HPDE6-E6E7 (cell line): ENCODE measurements at regions not wholly inside any gene's neighbourhood (a gene's known extent, or its start where the extent isn't known, plus 50 kb on each side); places are given as distances from the start of the nearest gene placed in this dataset.

Source experiments
- DNase-seq: peaks from one replicate; pipeline ENCODE4 v3.0.0; 2011; ENCODE audit warnings: missing footprints; ENCODE audit errors: extremely low spot score

DNA sequence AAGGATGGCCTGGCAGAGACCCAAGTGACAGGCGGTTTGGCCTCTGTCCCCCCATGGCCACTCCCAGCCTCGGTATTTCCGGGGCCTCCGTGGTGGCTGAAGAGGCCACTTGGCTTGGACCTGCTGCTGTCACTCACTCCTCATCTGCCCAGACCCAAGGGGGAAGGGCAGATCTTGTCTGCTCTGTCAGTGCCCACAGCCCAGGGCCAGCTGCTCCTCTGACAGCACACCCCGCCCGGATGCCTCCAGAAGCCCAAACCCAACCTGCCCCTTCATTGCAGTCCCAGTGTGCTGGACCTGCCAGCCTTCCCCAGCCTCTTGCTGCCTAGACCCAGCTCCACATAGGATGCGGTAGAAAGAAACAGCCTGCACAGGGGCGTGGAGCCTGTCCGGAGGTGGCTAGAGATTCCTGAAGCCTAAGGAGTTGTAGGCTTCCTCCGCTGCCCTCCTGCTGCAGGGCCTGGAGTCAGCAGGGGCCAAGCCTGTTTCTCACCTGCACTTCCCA, 52.0 kb downstream of the MAGEF1 start:
- DNase-seq: no peak

DNA sequence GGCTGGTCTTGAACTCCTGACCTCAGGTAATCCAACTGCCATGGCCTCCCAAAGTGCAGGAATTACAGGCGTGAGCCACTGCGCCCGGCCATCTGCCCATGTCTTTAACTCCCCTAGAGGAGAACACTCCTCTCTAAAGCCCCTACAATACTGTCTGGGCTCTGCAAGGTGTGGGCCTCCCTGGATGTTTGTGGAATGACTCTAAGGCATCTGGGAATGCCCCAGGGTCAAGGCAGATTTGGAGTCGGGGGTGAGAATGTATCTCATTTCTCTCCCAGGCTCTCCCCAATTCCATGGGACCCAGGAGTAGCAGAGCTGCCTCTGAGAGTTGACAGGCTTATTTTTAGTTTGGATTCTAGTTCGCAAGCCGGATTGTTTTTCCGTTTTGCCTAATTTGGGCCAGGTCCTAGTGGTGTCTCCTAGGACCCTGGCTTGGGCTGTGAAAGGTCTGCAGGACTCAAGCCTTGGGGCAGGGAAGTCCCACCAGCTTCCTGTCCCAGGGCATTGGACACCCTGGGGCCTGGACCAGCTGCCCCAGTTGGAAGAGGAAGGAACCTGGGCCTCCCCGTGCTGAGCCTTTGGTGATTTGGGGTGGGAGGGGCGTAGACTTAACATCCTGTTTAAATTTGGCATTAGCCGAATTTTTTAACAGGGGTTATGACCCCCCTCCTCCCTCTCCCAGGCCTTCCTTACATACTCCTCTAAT, 53.5 kb downstream of the MAGEF1 start:
- no peak for DNase-seq

DNA sequence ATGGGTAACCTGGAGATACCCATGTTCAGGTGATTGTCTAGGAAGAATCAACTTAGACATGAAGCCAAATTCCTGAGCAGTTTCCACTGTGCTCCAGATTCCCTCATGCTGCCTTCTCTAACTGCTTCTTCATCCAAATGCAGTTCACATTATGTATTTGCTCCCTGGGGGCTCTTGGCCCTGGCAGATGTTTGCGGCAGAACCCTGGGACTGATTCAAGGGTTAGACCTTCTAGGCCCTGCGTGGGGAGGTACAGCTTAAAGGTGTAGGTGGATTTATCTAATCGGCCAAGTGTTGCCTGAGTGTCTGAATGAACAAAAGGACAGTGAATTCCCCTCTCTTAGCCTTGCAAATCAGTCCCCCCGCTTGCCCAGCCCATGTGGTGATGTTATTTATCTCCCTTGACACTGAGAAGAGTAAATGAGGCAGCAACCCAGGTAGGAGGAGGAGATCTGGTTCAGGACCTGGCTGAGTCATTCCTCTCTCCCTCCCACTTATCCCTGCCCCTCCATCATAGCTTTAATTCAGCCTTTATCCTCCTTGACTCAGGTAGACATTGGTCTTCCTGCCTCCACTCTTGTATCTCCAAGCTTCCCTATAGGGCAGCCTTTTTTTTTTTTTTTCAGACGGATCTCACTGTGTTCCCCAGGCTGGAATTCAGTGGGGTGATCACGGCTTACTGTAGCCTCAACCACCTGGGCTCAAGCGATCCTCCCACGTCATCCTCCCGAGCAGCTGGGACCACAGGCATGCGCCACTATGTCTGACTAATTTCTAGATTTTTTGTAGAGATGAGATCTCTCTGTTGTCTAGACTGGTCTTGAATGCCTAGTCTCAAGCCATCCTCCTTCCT, 54.8 kb downstream of the MAGEF1 start:
- peak; percentile 45 for DNase-seq

DNA sequence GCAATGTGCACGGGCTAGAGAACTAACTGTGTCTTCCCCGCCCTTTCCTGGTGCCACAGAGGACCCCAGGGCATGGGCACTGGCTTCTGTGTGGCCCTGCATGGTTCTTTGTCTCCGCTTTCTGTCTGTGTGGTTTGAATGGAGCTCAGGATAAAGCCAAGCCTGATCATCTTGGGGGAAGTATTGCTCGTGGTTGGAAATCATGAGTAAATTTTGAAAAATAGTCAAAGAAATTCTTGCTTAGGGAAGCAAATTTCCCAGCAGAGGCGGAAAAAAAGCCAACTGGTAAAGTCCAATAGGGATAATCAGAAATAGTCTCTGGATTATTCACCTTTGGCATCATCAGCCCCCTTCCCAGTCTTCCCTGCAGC, 55.4 kb downstream of the MAGEF1 start:
- DNase-seq: no peak

DNA sequence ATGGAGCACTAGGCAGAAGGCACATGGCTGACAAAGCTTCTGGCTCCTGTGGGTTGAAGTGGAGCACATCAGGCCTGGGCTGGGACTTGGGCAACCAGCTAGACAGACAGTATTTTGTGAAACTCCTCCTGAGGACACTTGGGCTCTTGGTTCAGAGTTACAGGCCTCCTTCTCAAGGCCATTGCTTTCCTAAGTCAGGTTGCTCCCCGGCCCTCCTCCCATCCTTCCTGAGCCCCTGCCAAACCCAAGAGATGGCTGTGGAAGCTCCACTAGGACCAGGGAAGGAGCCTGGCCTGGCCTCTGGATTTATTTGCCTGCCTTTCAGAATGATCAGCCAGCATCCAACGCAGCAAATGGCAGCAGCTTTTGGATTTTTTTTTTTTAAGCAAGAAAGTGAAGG, 56.3 kb downstream of the MAGEF1 start:
- no peak for DNase-seq

DNA sequence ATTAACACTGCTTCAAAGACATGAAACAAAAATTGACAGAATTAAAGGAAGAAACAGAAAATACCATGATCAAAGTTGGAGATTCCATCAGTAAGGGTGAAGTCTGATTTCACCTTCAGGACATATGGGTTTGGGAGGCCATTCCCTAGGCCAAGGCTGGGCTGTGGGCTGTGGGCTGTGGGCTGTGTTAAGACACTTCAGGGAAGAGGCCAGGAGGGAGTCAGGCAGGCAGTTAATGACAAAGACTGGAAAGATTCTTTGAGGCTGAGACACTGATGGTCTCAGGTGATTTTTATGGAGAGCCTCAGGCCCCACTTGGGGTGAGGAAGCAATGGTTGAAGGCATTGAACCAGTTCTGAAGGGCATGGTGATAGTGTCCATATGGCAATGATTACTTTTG, 57.5 kb downstream of the MAGEF1 start:
- DNase-seq: no peak

DNA sequence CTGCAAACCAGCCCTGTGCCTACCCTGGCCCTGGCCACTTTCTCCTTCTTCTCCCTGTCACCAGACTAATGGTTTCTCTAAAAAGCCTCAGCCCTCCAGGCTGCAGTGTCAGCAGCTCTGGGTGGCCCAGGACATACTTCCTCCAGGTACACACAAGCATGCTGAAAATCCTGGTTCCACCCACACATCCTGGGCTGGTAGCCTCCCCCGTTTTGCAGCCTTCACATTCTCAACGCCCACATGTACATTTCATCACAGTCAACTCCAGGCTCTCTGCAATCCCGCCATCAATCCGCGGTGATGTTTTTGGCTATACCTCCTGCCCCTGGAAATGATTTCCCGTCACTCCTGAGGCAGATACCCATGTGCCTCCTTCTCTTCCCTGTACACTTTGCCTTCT, 59.4 kb downstream of the MAGEF1 start:
- DNase-seq: peak; percentile 54

DNA sequence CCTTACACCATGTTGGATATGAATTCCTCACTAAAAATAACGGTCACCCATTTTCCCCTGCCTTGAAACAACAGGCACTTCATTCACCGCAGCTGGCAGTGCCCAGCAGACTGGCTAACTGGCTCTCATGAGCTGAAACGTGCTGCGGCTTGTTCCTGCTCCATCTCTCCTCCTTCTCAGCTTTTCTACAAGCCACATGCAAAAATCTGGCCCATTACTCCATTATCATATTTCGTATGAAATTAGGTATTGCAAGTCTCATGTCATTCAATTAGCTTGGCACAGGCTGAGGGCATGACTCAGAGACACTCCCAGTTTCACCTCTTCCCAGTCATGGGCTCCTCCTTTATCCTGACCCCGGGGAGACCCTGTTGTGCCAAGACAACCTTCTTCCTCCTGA, 60.0 kb downstream of the MAGEF1 start:
- DNase-seq: peak; percentile 86

DNA sequence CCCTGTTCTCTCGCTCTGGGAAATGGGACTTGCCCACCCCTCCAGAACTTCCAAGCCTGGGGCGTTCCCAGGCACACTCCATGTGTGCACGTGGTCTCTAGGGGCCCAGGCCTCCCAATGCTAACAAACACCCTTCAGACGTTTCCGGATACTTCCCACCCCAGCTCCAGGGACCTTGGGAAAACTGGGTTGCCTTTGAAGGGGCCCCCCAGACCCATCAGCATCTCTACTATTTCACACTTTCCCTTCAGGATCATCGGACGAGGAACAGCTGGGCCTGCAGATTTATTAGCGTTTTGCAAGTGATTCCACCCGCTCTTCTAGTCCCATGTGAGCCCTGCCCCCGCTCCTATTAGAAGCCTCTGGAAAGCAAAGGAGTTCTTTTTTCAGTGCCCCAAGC, 63.2 kb downstream of the MAGEF1 start:
- no peak for DNase-seq

DNA sequence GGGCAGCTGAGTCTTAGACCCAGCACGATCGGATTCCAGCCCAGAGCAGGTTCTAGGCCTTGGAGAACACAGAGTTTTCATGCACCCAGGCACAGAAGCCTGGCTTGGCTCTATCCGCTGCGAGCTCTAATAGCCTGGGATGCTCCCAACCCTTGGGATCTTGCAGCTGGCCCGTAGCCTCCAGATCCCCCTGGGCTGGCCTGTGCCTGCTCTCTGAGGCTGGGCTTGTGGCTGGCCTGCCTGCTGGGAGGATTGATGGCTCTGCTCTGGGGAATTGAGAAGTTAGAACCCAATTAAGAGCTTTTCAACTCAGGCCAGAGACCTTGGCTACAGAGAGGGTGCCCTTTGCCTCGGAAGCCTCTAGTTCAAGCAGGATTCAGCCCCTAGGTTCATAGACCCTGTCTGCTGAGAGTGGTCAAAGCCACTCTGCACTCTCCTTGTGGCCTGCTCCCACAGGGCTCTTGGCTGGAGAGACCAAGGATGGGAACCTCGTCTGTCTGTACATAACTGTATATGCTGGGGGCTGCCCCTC, 64.4 kb downstream of the MAGEF1 start:
- no peak for DNase-seq

DNA sequence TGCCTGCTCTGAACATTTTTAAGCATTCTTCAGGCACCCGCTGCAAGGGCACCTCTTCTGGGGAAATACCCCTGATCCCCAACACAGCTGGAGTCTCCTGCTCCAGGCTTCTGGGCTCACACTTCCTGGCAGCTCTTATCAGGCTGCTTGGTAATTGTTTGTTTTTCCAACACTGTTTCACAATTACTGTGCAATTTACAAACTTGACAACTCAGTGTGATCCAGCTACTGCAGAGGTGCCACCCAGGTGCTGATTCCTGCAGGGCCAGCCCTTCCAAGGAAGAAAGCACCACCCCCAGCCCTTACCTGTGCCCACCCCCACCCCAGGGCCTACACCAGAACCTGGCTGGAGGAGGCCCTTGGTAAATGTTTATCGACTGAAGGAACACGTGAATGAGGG, 66.5 kb downstream of the MAGEF1 start:
- DNase-seq: no peak

DNA sequence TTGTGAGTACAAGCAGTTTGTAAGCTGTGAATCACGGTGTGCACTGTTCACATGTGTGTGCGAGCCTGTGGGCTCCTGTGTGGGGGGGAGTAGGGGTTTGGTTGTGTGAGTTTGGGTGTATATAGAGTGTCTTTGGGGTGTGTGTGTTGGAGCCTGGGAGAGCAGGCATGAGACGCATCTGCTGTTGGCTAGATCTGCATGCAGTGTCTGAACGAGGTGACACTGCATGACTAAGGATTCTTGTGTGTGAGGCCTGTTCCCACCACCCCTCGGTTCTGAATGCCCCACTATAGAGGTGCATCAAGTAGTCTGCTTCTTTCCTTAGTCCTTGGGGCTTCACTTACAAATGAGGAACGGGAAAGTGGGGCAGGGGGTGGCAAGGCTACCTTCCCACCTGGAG, 68.4 kb downstream of the MAGEF1 start:
- no peak for DNase-seq

DNA sequence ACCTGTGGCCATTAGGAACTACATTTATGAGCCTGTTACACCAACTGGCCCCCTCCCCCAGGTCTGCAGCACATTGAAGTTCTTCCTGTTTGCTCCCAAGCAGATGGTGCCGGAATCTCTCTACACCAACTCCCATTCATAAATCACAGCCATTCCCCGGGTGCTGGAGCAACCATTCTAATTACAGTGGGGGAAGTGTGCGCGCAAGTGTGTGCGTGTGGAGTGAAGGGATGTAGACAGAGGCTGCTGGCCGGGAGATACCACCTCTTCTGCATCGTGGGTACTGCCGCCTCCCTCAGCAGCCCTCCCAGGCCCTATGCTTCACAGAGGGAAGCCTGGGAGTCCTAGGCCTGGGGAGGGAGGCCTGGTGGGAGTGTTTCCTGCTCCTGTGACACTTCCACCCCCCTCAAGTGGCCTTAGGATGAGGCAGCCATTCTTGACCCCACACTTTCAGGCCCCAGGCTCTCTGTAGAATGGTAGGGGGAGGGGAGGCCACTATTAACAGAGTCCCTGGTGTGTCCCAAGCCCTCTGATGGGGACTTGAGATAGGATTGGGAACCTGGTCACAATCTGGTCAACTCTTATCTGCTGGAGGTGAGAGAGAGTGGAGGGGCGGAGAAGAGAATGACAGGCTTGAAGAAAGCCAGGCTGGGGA, 69.1 kb downstream of the MAGEF1 start:
- DNase-seq: no peak

DNA sequence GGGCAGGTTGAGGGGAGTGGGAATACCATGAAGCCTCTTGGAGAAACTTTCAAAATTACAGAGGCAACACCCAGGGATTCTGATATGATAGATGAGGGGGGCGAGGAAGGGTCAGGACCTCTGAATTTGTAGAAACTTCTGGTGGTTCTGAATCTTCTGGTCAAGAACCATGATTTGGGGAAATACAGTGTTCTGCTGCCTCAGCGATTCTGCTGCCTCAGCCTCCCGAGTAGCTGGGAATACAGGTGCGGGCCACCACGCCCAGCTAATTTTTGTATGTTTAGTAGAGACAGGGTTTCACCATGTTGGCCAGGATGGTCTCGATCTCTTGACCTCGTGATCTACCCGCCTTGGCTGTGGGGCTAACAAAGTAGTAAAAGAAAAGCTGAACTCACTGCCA, 70.4 kb downstream of the MAGEF1 start:
- DNase-seq: no peak

DNA sequence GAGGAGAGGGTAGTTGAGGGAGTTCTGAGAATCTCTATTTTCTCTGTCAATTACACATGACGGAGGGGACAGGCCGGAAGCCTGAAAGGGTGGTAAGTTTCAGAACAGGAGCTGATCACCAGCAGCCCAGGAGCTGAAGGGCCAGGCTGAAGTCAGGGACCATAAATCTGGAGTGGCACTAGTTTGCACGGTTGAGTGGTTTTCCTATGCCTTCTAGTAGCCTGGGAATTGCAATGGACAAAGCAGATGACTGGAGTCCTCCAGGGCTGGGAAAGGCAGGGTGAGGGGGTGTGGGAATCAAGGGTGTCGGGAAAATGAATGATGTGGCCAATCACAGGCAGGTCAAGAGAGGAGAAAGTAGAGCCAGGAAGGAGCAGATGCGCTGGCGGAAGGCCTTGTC, 72.5 kb downstream of the MAGEF1 start:
- no peak for DNase-seq

DNA sequence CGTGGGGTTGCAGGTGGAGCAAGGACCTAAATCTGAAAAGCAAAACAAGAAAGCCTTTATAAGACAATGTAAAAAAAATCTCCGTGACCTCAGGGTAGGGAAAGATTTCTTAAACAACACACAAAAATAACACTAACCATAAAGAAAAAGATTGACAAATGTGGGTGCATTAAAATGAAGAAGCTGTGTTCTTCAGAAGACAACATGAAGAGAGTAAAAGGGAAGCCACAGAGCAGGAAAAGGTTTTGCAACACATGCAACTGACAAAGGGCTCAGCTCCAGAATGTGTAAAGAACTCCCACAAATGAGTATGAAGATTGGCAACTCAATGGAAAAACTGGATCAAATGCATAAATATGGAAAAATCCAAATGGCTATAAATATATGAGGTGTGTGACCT, 74.2 kb downstream of the MAGEF1 start:
- DNase-seq: no peak

DNA sequence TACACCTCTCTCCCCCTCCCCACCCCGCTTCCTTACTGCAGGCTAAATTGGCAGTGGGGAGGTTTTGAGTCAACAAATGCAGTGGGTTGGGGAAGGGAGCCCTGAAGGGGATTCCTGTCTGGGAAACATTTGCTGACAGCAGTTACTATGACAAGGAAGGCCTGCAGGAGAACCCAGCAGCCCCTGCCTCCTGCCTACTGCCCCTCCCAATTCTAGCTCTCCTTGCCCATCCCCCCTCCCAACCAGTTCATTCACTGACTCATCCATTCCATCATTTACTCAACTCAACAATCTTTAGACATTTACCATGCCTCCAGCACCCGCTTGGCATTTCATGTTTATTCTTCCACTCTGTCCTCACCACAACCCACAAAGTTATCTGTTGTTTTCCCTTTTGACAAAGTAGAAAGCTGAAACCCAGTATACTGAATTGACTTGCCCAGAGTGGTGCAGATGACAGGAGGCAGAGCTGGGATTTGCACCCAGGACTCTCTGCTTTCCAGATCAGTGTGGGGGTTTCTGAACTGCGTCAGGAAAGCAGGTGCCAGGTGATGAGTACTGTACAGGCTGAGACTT, 75.0 kb downstream of the MAGEF1 start:
- peak; percentile 60 for DNase-seq

DNA sequence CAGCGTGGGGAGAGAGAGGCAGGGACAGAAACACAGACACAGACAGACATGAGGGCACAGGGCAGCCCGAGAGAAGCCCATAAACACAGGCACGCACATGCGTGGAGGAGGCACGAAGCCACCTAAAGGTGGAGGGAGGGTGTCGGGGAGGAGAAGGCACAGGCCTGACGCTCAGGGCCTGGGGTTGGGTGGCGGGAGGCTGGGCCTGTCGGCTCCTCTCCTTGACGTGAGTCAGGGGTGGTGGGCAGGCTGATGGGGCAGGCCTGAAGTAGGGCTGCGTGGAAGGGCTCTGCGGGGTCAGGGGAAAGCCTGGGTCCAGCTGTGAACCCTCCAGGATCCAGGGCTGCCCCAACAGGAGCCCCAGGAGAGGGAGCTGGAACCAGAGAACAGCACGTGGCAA, 74.2 kb downstream of the EPHB3 start:
- no peak for DNase-seq

DNA sequence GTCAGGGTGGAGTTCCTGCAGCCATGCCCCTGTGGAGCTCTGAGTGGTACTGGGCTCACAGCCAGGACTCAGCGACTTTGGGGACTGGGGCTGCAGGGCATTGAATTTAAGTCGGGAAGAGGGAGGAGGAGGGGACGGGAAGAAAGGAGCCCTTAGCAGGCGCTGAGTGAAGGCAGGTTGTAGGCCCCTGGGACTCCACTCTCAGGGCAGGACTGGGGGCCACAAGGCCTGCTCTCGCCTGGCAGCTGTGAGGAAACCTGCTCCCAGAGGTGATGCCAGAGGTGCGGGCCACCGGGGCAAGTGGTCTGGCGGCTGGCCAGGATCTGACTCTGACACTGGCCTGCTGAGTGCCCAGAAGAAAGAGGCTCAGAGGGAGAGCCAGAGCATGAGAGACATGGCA, 73.5 kb downstream of the EPHB3 start:
- DNase-seq: no peak

DNA sequence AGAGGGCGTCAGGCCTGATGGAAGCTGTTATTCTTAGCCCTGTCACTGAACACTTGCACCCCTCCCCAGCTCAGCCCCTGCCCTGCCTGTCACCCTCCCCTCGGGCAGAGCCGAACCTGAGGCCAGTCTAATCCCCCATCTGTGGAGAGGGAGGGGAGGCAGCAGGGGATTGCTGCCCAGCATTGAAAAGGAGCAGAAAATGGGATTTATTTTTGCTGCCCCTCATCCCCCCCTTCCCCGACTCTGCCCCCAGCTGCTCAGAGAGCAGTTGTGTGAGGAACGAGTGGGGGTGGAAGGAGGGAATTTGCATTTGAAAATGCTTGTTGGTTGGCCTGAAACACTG, 71.6 kb downstream of the EPHB3 start:
- DNase-seq: no peak

DNA sequence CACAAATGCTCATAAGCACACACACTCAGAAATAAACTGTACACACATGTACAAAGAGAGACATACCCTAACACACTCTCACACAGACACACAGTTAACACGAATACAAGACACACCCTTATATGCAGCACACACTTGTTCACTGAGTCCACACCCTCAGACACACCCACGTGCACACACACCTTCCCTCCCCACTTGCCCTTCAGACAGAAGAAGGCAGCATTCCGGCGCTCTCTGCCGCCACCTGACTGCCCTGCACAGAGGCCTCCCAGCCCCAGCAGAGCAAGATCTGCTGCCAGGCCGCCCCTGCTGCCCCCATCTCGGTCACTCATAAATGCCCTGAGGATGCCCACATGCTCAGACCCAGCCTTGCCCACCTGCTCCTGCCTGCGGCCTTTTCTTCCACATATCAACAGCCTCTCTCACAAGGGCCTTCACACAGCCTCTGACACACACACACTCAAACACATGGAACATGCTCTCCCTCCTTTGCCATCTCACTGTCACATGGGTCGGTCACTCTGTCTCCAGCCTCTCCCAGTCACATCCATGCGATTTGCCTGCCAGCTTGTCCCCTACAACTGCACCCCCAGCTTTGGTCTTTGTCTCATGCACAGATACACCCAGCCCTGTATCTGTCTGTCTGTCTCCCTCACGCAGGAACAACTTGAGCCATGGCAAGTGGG, 71.1 kb downstream of the EPHB3 start:
- no peak for DNase-seq
